NCI-H2196 (cell line): ENCODE measurements at regions not wholly inside any gene's neighbourhood (a gene's known extent, or its start where the extent isn't known, plus 50 kb on each side); places are given as distances from the start of the nearest gene placed in this dataset.
"Not testable (repeated sequence)": the region's sequence is repeated elsewhere in the genome, so short reads cannot be mapped to it uniquely, and the experiment has no call there.

Source experiments
- DNase-seq: peaks from one replicate; lab custom pipeline; 2025; ENCODE audit not compliant: unreplicated experiment; lab: John Stamatoyannopoulos, UW

DNA sequence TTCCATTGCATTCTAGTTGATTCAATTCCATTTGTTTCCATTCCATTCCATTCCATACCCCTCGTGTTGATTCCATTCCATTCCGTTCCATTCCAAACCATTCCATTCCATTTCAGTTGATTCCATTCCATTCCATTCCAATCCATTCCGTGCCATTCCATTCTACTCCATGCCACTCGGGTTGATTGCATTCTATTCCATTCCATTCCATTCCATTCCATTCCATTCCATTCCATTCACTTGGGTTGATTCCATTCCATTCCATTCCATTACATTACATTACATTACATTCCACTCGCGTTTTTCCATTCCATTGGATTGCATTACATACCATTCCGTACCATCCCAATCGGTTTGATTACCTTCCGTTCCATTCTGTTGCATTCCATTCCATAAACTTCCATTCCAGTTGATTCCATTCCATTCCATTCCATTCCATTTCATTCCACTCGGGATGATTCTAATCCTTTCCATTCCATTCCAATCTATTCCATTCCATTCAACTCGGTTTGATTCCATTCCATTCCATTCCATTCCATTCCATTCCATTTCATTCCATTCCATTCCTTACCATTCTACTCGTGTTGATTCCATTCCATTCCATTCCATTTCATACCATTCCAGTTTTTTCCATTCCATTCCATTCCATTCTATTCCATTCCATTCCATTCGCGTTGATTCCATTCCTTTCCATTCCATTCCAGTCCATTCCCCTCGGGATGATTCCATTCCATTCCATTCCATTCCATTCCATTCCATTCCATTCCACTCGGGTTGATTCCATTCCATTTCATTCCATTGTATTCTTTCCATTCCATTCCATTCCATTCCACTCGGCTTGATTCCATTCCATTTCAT, 1140.4 kb downstream of the RPIA start:
- DNase-seq = no peak

DNA sequence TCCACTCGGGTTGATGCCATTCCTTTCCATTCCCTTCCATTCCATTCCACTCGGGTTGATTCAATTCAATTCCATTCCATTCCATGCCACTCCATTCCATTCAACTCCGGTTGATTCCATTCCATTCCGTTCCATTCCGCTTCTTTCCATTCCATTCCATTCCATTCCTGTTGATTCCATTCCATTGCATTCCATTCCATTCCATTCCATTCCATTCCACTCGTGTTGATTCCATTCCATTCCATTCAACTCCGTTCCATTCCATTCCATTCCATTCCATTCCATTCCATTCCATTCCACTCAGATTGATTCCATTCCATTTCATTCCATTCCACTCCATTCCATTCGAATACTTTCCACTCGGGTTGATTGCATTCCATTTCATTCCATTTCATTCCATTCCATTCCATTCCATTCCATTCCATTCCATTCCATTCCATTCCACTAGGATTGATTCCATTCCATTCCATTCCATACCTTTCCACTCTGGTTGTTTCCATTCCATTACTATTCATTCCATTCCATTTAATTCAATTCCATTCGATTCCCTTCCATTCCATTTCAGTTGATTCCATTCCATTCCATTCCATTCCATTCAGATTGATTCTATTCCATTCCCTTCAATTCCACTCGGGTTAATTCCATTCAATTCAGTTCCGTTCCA, 1141.8 kb downstream of the RPIA start:
- no peak for DNase-seq

DNA sequence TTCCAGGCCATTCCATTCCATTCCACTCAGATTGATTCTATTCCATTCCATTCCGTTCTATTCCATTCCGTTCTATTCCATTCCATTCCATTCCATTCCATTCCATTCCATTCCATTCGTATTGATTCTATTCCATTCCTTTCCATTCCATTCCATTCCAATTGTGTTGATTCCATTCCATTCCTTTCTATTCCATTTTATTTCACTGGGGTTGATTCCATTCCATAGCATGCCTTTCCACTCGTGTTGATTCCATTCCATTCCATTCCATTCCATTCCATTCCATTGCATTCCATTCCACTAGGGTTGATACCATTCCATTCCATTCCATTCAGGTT, 1142.3 kb downstream of the RPIA start:
- DNase-seq = no peak

DNA sequence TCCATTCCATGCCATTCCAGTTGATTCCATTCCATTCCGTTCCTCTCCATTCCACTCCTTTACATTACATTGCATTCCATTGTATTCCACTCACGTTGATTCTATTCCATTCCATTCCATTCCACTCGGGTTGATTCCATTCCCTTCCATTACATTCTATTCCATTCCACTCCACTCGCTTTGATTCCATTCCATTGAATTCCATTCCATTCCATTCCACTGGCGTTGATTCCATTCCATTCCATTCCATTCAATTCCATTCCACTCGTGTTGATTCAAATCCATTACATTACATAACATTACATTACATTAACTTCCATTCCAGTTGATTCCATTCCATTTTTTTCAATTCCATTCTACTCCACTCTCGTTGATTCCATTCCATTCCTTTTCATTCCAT, 1142.8 kb downstream of the RPIA start:
- DNase-seq = no peak

DNA sequence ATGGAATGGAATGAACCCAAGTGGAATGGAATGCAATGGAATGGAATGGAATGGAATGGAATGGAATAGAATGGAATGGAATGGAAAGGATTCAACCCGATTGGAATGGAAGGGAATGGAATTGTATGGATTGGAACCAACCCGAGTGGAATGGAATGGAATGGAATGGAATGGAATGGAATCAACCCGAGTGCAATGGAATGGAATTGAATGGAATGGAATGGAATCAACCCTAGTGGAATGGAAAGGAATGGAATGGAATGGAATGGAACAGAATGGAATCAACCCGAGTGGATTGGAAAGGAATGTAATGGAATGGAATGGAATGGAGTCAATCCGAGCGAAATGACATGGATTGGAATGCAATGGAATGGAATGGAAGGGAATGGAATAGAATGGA, 1144.9 kb downstream of the RPIA start:
- DNase-seq = not testable (repeated sequence)

DNA sequence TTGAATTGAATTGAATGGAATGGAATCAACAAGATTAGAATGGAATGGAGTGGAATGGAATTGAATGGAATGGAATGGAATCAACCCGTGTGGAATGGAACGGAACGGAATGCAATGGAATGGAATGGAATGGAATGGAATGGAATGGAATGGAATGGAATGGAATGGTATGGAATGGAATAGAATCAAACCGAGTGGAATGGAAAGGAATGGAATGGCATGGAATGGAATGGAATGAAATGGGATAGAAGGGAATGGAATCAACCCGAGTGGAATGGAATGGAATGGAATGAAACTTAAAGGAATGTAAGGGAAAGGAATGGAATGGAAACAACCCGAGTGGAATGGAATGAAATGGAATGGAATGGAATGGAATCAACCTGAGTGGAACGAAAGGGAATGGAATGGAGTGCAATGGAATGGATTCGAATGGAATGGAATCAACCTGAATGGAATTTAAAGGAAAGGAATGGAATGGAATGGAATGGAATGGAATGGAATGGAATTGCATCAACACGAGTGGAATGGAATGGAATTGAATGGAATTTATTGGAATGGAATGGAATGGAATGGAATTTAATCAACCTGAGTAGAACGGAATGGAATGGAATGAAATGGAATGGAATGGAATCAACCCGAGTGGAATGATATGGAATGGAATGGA, 1146.6 kb downstream of the RPIA start:
- DNase-seq = no peak

DNA sequence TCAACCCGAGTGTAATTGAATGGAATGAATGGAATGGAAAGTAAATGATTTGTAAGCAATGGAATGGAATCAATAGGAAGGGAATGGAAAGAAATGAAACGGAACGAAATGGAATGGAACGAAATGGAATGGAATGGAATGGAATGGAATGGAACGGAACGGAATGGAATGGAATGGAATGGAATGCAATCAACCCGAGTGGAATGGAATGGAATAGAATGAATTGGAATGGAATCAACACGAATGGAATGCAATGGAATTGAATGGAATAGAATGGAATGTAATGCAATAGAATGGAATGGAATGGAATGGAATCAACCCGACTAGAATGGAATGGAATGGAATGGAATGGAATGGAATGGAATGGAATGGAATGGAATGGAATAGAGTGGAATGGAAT, 1148.7 kb downstream of the RPIA start:
- DNase-seq = not testable (repeated sequence)

DNA sequence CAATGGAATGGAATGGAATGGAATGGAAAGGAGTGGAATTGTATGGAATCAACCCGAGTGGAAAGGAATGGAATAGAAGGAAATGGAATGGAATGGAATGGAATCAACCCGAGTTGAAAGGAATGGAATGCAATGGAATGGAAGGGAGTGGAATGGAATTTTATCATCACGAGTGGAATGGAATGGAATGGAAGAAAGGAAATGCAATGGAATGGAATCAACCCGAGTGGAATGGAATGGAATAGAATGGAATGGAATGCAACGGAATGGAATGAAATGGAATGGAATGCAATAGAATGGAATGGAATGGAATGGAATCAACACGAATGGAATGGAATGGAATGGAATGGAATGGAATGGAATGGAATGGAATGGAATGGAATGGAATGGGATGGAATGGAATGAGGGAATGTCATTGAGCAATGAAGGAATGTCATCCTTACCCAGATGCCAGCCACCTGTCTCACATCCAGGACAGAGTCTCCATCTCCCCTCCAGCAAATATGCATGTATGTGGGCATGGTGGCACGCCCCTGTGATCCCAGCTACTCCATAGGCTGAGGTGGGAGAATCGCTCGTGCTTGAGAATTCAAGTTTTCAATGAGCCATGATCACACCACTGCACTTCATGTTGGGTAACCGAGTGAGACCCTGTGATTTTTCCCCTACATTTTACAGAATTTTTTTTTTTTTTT, 1149.5 kb downstream of the RPIA start:
- DNase-seq = not testable (repeated sequence)

DNA sequence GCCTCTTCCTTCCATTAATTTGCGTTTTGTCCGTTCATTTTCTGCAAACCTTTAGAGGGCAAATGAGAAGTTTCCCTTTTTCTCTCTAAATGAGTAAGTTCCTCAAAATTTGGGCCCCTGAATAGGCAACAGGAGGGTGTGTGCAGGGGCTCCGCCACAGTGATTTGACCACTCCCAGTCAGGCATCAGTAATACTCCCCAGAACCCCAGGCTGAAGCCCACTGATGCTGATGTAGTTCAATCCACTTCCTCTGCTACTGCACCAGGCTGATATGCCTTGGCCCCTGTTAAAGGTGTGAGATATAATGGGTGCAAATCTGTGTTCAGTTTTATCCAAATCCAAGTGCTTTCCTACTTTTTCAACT, 1150.0 kb downstream of the RPIA start:
- no peak for DNase-seq

DNA sequence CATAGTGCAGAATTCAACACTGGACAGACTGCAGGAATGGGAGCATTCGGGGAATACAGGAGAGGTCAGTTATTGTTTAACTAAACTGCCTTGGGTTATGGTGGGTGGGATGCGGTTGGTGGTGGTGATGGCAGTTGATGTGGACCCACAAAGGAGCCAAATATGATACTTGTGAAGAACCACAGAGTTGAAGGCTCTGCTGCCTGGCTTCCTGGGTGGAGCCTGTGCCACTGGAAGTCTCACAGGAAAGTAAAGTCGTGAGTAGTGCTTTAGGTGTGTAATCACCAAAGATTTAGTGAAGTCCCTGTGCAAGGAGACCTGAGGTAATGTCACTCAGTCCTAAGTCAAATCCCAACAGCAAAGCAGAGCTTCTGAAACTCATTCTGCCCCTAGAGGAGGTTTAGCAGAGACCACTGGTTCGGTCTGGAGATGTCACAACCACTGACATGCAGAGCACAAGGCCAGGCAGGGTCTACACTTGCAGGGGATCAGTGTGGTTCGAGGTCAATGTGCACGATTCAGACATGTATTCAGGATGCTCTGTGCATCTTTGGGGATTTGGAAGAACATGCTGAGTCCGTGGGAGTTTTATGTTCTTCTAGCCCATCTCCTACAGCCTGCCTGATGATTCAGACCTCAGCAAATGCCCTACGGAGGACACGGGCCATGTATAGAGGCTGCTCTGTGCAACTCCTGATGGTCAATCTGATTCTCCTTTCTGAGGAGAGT, 1150.9 kb downstream of the RPIA start:
- DNase-seq = no peak

DNA sequence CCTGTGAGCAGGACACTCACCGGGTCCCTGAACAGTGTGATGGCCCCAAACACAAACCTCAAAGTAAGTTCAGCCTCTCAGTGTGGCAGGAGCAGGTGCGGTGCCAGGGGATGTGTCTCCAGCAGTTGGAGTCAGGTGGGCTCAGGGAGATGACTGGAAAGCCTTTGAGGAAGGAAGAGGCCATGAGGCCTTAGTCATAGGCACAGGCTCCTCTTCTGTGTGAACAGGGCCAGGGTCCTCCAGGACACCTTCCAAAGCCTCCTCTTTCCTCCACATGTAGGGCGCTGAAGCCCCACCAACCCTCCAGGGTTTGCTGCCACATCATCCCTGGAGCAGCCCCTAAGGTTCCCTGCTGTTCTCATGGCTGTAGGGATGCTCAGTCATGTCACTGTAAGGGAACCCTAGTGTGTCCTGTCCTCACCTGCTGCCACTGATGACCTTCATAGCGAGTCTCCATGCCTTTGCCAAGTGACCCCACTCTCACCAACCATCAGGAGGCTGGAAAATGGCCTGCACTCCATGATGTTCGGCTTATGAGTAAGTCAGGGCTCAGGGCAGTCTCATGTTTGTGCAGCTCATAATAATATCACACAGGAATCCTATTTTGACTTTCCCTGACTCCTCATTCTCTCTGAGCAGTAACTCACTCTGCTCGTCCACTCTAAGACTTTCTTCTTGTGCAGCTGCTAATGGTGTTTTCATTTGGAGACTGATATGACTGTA, 1152.9 kb downstream of the RPIA start:
- DNase-seq = no peak

DNA sequence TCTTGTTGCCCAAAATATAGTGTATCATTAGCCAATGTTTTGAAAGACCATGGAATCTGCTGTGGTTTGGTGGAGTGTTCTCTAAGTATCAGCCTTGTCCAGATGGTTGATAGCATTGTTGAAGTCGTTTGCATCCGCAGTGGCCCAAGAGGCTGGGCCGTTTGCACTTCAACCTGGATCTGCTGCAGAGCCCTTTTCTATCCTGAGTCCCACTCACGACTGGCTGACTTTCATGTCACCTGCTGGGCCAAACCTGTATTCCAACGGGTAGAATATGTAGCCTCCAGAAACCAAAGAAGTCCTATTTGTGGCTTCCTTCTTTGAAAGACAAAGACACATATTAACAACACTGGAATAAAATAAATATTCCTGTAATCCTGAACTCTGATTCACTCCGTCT, 1154.1 kb downstream of the RPIA start:
- no peak for DNase-seq

DNA sequence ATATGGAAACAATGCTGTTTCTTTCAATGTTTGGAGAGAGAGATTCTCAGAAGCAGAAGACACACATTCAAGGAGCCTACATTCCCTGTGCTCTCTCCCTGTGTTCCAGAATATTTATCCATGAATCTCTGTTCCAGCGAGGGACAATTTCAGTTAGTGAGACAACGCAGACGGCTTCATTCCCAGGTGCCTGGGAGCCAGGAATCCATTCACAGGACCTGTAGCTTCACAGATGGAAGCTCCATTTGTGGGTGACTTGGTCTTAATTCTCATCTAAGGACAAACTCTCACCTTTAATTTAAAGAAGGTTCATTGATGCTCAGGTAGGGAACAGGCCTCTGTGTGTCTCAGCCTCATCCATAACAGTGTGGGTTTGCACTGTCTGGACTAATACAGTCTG, 1156.6 kb downstream of the RPIA start:
- DNase-seq = no peak

DNA sequence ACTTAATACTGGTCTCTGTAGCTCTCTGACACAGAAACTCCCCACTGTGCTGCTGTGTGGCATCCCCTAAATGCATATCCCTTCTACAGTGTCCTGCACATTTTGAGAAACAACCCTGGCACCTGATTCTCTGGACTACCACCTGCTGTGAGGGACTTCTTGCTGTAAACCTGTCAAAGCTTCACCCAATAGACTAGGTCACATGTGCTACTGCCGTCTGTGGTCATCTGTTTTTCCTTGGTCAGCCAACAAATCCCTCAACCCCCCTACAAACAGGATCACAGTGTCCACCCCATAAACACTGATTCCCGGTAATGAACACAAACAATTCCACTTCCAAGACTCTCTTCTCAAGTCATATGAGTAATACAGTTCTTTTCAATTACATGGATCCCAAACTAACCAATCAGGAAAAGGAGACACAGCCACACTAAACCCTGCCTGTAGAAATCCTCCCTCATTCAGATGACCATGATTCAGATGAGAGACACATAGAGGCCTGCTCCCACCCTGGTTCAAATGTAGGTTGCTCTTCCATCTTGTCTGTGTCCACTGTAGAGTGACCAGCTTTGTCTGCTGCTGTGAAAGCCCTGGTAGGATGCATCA, 1157.4 kb downstream of the RPIA start:
- no peak for DNase-seq

DNA sequence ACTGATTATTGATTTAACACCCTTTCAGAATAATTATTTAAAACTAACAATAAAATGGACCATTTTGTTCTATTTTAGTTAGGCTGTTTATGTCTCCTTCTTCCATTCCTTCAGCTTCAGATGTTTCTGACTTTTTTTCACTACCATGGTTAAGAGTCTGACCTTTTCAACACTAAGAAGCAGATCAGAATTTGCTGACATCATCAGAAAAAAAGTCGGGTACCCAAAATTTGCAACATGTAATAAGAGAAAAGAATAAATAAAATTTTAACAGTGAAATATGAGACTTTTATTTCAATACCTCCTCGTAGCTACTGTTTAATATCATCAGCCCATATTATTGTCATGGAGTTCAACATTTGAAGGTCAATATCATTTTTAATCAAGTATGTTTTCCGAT, 1158.3 kb downstream of the RPIA start:
- DNase-seq = no peak

DNA sequence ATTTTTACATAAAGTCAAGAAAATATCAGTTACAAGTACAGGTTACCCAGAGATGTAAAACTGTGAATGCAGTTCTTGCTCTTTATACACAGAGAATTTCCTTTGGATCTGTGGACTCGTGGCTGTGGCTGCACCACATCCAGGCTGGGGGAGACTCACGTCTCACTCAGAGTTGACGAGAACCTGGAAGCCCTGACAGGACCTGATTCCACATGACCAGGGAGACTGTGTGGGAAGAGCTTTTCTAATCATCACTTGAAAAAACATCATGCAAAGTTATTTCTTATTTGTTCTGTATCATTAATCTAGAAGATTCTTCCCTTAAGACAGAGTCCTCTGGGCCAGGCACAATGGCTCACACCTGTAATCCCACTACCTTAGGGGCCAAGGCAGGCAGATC, 1159.0 kb downstream of the RPIA start:
- no peak for DNase-seq

DNA sequence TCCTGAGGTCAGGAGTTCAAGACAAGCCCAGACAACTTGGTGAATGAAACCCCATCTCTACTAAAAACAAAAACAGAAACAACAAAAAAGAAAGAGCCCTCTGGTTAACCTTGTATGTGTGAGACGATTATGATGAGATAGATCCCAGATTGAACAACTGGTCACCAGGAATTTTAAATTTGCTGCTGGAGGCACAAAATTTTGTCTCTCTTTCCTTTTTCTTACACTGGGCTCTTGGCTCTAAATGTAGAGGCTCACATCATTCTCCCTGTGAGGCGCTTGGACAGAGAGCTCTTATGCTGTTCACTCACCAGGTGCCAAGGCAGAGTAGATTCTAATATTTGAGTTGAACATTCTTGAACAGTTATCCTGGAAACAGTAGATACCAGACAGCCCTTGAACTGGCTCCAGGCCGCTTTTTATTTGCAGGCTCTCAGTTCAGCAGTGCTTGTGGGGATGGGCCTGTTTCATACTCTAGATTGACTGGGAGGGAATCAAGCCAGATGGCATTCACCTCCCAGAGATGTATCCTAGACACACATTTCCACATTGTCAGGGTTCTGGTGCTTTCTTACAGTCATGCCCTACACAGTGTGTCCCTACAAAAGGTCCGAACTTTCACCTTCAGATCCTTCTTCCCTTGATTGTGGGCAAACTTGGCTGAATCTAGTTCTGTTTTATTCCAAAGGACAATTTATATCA, 1159.6 kb downstream of the RPIA start:
- no peak for DNase-seq

DNA sequence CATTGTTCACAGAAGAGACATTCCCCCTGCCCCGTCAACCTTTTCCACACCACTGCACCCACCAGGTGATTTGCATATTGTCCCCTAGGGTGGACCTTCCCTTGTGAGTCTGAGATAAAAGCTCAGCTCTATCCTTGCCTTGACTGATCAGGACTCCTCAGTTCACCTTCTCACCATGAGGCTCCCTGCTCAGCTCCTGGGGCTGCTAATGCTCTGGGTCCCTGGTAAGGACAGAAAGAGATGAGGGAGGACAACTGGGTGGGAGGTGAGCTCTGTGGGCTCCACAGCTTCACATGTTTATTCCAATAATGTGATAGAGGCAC, 1160.1 kb downstream of the RPIA start:
- DNase-seq = no peak

DNA sequence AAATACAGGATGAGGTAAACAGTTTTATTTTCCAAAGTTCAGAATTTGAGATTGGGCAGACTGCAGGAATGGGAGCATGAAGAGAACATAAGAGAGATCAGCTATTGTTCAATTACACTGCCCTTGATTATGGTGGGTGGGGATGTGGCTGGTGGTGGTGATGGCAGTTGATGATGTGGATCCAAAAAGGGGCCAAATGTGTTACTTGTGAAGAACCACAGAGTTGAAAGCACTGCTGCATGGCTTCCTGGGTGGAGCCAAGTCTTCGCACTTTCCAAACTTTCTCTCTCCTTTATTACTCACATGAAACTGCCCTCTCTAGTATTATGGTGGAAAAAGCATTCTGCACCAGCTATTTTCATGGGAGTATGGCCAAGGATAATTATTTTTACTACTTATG, 1162.0 kb downstream of the RPIA start:
- not testable (repeated sequence) for DNase-seq

DNA sequence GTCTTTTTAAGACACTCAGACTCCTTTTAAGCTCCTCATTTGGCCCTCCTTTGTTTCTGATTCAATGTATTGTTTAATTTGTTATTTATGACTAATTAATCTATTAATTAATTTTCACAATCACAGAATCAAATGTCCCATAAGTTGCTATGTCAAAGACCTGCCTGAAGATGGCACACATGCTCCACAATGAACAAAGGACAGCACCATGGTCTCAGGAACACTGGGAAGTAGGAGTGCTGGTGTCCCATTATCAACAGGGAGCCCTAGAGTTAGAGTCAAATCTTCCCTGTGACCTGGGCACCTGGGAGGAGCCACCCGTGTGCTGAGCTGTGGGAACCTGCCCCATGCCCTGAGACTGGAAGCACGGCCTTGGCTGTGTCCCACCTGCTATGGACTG, 1164.3 kb downstream of the RPIA start:
- DNase-seq = not testable (repeated sequence)
